ENCODE measurements at regions not wholly inside any gene's neighbourhood (a gene's known extent, or its start where the extent isn't known, plus 50 kb on each side); places are given as distances from the start of the nearest gene placed in this dataset.

- TF ChIP-seq, protein P1, sequence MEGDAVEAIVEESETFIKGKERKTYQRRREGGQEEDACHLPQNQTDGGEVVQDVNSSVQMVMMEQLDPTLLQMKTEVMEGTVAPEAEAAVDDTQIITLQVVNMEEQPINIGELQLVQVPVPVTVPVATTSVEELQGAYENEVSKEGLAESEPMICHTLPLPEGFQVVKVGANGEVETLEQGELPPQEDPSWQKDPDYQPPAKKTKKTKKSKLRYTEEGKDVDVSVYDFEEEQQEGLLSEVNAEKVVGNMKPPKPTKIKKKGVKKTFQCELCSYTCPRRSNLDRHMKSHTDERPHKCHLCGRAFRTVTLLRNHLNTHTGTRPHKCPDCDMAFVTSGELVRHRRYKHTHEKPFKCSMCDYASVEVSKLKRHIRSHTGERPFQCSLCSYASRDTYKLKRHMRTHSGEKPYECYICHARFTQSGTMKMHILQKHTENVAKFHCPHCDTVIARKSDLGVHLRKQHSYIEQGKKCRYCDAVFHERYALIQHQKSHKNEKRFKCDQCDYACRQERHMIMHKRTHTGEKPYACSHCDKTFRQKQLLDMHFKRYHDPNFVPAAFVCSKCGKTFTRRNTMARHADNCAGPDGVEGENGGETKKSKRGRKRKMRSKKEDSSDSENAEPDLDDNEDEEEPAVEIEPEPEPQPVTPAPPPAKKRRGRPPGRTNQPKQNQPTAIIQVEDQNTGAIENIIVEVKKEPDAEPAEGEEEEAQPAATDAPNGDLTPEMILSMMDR (IDR thresholded peaks at IDR 0.05; ENCODE audit: low read length, missing control alignments) = no peak
- no peak overlapping the region for H3K4me3 ChIP-seq (replicated peaks; ENCODE audit: low read depth, low read length)
- no peak for DNase-seq (ENCODE audit: low read depth)
Measured at GRCh38 chr10:62657244-62657835, 147.2 kb upstream of the ADO start.

GRCh38 chr10:62658516-62658915 is 146.0 kb upstream of the ADO start:
- H3K4me3 ChIP-seq (replicated peaks; ENCODE audit: low read depth, low read length) = no peak overlapping the region
- TF ChIP-seq, protein P1 (IDR thresholded peaks at IDR 0.05; ENCODE audit: low read length, missing control alignments) = no peak
- no peak for DNase-seq (ENCODE audit: low read depth)

- no peak for DNase-seq (ENCODE audit: low read depth)
- H3K4me3 ChIP-seq (replicated peaks; ENCODE audit: low read depth, low read length) = no peak overlapping the region
- TF ChIP-seq, protein P1 (IDR thresholded peaks at IDR 0.05; ENCODE audit: low read length, missing control alignments) = no peak
Measured at GRCh38 chr10:62661143-62661542, 143.4 kb upstream of the ADO start.

DNA sequence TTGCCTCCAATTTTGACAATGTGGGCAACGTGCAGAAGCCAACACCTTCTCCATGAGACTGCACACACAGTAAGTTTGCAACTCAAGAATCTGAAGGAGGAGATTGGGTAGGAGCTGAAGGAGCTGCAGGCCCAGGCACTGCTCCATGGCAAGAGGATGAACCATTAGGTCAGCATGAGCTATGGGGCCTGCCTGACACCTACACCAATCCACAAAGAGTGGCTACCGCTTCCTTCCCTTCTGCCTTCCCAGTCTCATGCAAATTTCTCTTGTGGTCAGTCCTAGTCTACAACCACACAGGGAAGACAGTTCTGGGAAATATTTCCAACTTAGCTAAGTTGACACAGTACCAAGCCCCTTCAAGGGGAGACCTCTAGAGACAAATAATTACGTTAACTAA is 142.0 kb upstream of the ADO start:
- H3K4me3 ChIP-seq (replicated peaks; ENCODE audit: low read depth, low read length) = no peak overlapping the region
- TF ChIP-seq, protein P1 (IDR thresholded peaks at IDR 0.05; ENCODE audit: low read length, missing control alignments) = no peak
- no peak for DNase-seq (ENCODE audit: low read depth)

- TF ChIP-seq, protein P1 (IDR thresholded peaks at IDR 0.05; ENCODE audit: low read length, missing control alignments) = no peak
- H3K4me3 ChIP-seq (replicated peaks; ENCODE audit: low read depth, low read length) = no peak overlapping the region
- no peak for DNase-seq (ENCODE audit: low read depth)
Measured at GRCh38 chr10:62665771-62666170, 138.7 kb upstream of the ADO start.

GRCh38 chr10:62666275-62666674 is 138.2 kb upstream of the ADO start:
- no peak for DNase-seq (ENCODE audit: low read depth)
- H3K4me3 ChIP-seq (replicated peaks; ENCODE audit: low read depth, low read length) = no peak overlapping the region
- TF ChIP-seq, protein P1 (IDR thresholded peaks at IDR 0.05; ENCODE audit: low read length, missing control alignments) = no peak

- H3K4me3 ChIP-seq (replicated peaks; ENCODE audit: low read depth, low read length) = no peak overlapping the region
- DNase-seq (ENCODE audit: low read depth) = no peak
- TF ChIP-seq, protein P1 (IDR thresholded peaks at IDR 0.05; ENCODE audit: low read length, missing control alignments) = no peak
Measured at GRCh38 chr10:62669341-62669740, 135.2 kb upstream of the ADO start.
